HG03280 (cell line): ENCODE measurements at regions not wholly inside any gene's neighbourhood (a gene's known extent, or its start where the extent isn't known, plus 50 kb on each side); places are given as distances from the start of the nearest gene placed in this dataset.
A peak's percentile ranks its signal among the peaks of the same experiment; 100 is the strongest.

Experiments
- ATAC-seq: cut with Tn5 transposase; IDR thresholded peaks from one replicate; pipeline ENCODE4 v1.9.1; 2021; ENCODE audit warnings: mild to moderate bottlenecking, moderate library complexity; ENCODE audit not compliant: unreplicated experiment

DNA sequence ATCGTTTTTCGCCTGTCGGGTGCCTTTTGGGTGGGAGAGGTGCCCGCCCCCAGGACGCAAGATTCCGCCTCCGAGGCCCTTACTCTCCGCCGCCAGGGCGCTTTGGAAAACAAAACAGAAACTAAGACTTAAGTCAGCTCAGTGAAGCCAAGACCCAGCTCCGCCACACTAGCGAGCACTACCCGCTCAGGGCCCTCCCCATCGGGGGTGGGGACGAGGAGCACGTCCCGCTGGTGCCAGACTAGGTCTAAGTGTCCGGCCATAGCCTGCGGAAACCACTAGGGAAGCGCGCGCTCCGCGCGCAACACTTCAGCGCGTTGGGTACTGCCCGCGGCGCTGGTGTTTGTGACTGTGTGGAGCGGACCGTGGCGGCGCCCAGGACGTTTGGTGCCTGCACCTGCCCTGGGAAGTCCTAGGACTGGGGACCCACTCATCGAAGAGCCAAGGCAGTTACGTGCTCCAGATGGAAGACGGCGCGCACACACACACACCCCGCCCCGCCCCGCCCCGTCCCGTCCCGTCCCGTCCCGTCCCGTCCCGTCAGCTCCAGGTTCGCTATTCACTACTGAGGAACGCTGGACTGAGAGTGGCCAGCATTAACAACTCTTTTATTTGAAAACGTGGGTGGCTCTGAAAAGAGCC lies 57.6 kb upstream of the BOLA1 start:
- ATAC-seq = peak; percentile 35

DNA sequence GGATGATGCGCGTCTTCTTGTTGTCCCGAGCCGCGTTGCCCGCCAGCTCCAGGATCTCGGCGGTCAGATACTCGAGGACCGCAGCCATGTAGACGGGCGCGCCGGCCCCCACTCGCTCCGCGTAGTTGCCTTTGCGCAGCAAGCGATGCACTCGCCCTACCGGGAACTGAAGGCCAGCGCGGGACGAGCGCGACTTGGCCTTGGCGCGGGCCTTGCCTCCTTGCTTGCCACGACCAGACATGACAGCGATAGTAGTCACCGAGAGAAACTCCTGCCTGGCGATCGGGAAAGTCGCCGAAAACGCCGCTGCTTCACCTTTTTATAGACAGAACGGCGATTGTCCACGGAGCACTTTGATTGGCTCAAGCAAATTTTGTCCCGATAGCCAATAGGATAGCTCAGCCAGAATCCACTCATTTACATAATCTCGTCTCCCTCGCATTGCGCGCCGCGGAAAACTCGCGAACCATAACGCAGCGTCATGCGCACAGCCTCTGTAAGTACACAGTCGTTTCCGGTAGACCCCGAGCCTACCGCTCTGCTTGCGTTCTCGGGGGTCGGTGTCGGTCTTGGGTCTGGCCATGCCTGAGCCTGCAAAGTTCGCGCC lies 56.8 kb upstream of the BOLA1 start:
- ATAC-seq = peak; percentile 59

DNA sequence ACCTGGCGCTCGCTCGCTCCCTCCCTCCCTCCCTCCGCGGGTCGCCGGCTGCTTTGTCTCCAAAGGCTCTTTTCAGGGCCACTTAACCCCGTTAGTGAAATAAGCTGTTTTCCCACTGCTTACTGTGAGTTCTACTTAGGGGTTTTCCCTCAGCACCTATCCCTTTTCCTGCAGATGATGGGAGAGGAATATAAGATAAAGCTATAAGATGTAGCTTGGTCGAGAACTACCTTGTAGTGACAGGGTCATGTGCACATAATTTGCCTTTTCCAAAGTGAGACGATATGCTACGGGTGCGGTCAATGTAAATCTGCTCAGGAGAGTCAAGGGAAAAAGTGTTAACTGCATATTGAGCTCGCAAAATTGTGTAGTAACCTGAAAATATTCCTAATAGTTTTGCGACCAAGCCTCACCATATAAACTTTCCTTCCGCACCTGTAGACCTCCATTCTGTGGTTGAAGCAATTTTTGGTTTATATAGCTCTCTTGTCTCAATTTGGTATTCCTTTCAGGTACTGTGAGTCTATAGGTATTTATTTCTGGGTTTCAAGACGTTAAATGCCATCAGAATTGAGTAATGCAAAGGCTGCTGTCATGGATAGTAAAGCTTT lies 55.8 kb upstream of the BOLA1 start:
- no peak for ATAC-seq

DNA sequence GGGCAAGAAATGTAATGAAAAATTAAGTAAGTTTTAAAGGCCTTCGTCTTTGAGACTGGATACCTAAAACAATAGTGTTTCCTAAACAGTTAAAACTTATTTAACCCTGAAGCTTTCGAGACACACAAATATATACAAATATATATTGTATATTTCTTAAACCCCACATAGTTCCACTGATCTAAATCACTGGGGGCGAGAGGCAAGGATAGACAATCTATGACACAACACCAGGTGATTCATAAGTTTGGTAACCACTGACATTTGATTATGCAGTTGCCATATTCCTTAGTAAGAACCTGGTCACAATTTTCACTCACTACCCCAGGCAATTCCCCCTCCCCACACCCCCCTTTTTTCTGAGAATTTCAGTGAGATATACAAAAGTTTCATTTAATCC lies 55.3 kb upstream of the BOLA1 start:
- no peak for ATAC-seq

DNA sequence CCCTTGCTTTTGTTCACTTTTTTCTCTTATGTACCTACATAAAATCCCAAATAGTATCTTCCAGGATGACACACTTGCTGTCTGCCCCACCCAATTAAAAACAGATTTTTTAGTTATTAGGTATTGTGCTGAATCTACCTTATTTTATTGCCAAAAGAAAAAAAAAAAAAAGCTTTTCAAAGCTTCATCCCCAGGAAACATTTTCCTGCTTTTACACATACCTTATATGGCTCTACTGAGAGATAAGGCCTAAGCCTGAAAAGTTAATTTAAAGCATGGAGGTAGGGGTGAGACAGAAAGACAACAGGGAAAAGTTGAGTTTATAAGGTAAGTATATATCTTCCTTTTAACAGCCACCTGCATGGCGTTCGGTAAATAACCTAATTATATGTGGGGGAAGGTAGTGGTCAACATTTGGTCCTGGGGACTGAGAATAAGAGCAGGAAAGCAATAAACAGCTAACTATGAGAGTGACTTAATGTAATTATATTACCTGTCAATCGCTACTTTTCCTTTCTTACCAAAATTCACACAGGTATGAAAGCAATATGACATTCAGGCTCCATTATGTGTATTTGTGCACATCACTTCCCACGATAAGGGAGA lies 54.6 kb upstream of the BOLA1 start:
- no peak for ATAC-seq

DNA sequence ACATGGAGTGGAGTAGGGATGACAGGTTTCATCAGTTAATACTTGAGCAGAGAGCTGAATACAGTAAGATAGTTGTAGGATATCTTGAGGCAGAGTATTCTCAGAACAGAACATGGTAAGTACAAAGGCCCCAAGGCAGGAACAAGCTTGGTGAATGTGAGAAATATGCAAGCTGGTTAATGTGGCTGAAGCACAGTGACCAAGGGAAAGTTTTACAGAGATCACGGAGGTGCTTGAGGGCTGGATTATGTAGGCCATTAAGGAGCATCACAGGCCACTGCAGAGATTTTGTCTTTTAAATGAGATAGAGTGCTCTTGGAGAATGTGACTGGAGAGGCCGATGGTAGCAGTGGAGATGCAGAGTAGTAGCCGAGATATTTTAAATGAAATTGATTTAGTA lies 54.0 kb upstream of the BOLA1 start:
- ATAC-seq = no peak

DNA sequence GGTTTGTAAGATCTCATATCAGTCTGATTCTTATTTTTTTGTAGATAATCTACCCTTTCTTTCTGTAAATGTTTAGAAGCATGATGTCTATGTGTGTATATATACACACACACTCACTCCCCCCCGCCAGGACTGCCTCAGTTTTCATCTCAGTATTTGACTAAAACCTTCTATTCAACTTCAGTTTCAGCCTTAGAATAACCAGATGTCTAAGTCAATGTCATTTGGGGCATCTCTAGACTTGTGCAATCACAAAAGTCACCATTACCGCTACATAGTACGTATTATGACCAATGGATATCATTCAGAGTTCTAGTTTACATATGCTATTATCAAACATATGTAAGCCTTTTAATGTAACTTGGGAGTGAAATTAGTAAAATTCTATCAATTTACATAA lies 53.3 kb upstream of the BOLA1 start:
- no peak for ATAC-seq

DNA sequence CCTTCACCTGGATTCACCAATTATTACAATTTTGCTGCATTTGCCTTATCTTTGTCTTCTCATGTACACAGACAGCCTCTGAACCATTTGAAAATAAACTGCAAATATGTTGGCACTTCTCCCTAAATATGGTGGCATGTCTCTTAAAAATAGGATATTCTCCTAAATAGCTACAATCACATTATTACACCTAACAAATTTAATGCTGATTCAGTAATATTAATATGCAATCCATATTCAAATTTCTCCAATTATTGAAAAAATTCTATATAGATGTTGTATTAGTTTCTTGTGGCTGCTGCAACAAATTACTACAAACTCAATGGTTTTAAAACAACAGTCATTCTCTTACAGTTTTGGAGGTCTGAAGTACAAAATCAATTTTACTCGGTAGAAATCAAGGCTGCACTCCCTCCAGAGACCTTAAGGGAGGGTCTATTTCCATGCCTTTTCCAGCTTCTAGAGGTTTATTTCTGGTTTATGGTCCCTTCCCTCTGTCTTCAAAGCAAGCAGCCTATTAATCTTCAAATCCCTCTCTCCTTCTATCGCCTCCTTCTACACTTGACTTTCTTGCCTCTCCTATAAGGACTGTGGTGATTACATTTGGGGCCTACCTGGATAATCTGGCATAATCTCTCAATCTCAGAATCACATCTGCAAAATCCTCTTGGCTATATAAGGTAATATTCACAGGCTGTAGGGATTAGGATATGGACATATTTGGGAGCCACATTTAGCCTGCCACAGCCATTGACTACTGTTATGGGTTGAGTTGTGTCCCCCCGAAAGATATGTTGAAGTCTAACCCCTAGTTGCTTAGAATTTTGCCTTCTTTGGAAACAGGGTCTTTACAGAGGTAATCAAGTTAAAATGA lies 52.5 kb upstream of the BOLA1 start:
- no peak for ATAC-seq

DNA sequence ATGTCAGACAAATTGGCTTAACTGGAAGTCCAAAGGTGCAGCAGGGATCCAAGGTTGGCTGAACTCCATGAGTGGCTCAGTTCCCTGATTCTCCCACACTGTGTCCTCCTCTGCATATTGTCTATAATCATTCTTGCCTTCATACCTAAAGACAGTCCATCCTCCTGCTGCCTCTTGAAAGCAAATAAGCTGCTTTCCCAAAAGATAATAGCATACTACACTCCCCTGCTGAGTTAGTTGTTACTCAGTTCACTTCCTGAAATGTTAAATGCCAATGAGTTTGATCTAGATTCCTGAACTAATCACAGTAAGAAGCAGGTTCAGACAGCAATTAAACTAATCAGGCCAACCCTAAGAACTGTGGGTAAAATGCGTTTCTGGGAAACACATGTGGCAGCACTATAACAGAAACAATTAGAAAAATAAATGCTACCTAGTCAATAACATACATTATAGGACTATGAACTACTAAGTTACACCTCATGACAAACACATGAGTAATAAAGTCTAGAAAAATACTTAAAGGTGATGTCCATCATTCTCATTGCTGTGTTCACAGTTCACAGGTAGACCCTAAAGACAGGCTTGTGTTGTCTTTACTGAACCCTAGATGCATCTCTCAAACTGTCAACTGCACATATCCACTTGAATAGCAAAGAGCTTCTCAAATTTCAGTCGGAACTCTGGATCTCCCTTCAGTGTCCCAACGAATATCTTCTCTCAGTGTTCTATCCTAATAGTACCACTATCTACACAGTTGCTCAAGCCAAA lies 50.8 kb upstream of the BOLA1 start:
- no peak for ATAC-seq

DNA sequence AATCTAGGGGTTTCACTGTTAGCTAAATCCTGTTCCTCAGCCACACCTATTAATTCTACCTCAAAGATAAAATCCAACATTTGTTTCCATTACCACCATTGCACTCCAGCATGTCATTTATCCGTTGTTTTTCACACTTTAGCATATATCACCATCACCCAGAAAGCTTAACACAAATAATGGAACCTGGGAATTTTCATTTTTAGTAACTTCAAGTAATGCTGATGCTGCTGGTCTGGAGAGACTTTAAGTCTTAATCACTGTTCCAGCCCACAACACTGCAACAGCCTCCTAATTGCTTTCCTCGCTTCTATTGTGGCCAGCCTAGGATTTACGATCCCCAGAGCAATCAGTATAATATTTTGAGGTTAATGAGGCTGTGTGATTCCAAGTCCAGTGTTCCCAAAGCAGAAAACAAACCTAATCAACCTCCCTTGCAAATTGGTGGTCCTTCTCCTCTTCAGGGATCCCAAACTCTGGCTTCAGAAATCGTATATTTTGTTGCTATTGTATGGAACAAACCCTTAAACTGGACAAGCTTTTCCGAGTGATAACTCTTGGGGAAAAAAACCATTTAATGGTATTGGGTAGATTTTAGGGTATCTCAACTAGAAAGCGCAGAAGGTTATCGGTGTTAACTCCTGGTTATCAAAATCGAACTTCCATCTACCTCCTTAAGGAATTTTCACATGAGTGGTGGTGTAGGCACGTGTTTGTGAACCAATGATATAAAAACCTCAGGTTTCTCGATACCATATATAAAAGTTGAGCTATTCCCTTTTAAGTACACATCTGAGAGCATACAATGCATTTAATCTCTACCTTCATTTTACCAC lies 50.0 kb upstream of the BOLA1 start:
- no peak for ATAC-seq
